ENCODE measurements at regions not wholly inside any gene's neighbourhood (a gene's known extent, or its start where the extent isn't known, plus 50 kb on each side); places are given as distances from the start of the nearest gene placed in this dataset.

- DNase-seq (ENCODE audit: low read depth), result no peak
These were observed 87.1 kb downstream of the ADRB2 start for GRCh38 chr5:148913493-148913892.

GRCh38 chr5:148913985-148914431, 87.6 kb downstream of the ADRB2 start:
- peak; percentile 40 for DNase-seq (ENCODE audit: low read depth)

GRCh38 chr5:148915224-148915817, 88.9 kb downstream of the ADRB2 start:
- no peak for DNase-seq (ENCODE audit: low read depth)

GRCh38 chr5:148920646-148921288, 94.4 kb downstream of the ADRB2 start:
- no peak for DNase-seq (ENCODE audit: low read depth)

- no peak for DNase-seq (ENCODE audit: low read depth)
These were observed 94.9 kb downstream of the ADRB2 start for GRCh38 chr5:148921350-148921749.

- no peak for DNase-seq (ENCODE audit: low read depth)
These were observed 96.2 kb downstream of the ADRB2 start for GRCh38 chr5:148922606-148923005.

GRCh38 chr5:148923023-148923422, 96.6 kb downstream of the ADRB2 start:
- no peak for DNase-seq (ENCODE audit: low read depth)

GRCh38 chr5:148924817-148925216, 98.4 kb downstream of the ADRB2 start:
- no peak for DNase-seq (ENCODE audit: low read depth)

- DNase-seq (ENCODE audit: low read depth), result no peak
These were observed 99.8 kb downstream of the ADRB2 start for GRCh38 chr5:148926207-148926606.

GRCh38 chr5:148927307-148927946, 101.0 kb downstream of the ADRB2 start:
- DNase-seq (ENCODE audit: low read depth), result no peak

- no peak for DNase-seq (ENCODE audit: low read depth)
These were observed 101.7 kb downstream of the ADRB2 start for GRCh38 chr5:148928141-148928540.

GRCh38 chr5:148931453-148932057, 105.1 kb downstream of the ADRB2 start:
- no peak for DNase-seq (ENCODE audit: low read depth)

GRCh38 chr5:148932355-148932935, 106.0 kb downstream of the ADRB2 start:
- no peak for DNase-seq (ENCODE audit: low read depth)

GRCh38 chr5:148933903-148934432, 107.6 kb downstream of the ADRB2 start:
- no peak for DNase-seq (ENCODE audit: low read depth)

- no peak for DNase-seq (ENCODE audit: low read depth)
These were observed 108.5 kb downstream of the ADRB2 start for GRCh38 chr5:148934895-148935400.

- DNase-seq (ENCODE audit: low read depth), result no peak
These were observed 110.8 kb downstream of the ADRB2 start for GRCh38 chr5:148937239-148937638.

GRCh38 chr5:148937830-148938521, 111.6 kb downstream of the ADRB2 start:
- no peak for DNase-seq (ENCODE audit: low read depth)

GRCh38 chr5:148938522-148938882, 112.1 kb downstream of the ADRB2 start:
- no peak for DNase-seq (ENCODE audit: low read depth)

- DNase-seq (ENCODE audit: low read depth), result peak; percentile 11
These were observed 113.3 kb downstream of the ADRB2 start for GRCh38 chr5:148939676-148940075.

GRCh38 chr5:148941810-148942209, 115.4 kb downstream of the ADRB2 start:
- no peak for DNase-seq (ENCODE audit: low read depth)

GRCh38 chr5:148949841-148950470, 112.9 kb downstream of the SH3TC2 start:
- DNase-seq (ENCODE audit: low read depth), result no peak
